DMS153 treated with DMSO at 0.1 percent for 48 hours (cell line): ENCODE measurements at regions not wholly inside any gene's neighbourhood (a gene's known extent, or its start where the extent isn't known, plus 50 kb on each side); places are given as distances from the start of the nearest gene placed in this dataset.

Experiments used
- DNase-seq: peaks from one replicate; lab custom pipeline; 2025; ENCODE audit not compliant: unreplicated experiment; lab: John Stamatoyannopoulos, UW

DNA sequence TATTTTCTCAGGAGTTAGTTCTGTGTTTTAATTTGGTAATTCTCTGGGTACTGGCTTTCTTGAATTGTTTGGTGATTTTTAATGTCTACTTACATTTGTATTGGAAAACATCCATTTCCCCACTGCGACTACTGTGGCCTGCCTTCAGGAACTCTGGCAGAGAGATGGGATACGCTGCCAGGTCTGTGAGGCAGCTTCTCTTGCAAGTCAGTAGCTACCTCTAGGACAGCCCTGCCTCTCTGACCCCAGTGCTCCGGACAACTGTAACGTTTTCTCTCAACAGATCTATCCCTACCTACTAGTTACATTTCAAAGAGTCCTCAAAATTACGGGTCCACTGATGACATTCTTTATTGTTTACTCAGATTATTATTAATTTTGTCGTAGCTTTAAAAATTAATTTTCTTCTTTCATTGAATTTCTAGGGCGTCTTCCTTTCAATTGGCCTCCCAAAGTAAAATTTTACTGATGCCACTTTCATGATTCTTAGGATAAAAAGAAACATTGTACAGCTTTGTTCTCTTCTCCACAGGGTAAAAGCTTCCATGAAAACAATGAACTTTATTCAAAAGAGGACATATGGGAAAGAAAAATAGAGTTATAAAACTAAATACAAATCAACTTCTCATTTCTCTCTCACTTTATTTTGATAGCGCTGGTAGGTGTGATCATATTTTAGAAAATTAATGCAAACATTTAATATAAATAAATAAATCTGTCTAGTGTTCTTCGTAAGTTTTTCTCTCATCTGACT, 123.2 kb upstream of the GOLGA8J start:
- DNase-seq: no peak

DNA sequence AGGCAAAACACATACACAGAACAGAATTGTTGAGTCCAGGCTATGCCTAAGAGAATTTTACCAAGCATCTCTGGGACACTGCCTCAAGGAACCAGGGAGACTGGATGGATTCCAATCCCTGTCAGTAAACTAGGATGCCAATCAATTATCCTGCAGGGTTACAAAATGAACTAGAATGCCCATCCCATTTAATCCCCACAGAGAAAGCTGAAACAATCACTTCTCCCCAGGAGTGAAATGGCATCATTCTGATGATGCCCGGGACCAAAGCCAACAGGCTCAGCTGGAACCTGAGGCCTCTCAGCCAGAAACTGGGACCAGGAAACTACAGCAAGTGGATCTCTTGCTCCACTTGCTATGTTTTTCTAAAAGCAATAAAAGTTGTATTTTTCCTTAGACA, 130.0 kb upstream of the TJP1 start:
- DNase-seq: no peak

DNA sequence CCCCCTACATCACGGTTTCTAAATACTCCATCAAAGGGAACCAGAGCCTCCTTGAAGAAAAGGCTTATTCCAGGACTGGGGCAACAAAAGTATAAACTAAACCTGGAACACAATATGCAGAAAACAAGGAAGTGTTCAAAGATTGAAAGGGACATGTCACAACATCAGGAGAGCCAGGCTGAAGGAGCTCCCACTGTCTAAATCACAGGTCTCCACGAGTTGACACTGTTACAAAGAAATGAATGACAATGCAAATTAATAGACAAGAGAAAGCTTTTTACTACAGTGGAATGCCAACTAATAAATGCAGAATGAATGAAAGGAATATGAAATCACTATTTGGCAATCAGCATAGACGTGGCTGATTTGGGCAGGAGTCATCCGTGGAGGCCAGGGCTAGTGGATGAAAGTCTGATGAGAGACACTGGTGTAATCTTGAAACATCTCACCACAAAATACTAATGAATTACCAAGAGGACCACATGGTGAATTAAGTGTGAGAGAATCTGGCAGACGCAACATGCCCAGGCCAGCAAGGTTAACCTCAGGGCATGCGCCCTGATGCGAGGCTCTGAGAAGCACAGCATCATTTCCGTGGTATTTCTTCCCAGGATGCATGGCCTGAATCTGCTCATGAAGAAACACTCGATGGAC, 123.8 kb upstream of the TJP1 start:
- DNase-seq: no peak

DNA sequence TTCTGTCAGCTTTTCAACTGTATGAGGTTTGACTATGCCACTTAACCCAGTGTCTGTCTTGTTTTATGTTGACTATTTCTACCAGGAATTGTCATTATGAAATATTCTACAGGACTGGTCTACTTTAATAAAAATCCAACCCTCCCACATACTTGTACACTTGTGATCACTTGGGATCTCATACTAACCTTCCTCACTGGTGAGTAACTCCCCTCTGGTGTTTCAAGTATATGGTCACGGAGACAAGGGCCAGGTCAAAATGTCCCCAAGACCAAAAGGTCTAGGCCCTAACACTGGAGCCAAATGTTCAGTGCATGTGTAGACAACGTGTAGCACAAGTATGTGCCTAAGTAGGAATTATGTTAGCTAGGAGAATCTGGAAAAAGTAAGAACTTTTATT, 122.7 kb upstream of the TJP1 start:
- no peak for DNase-seq

DNA sequence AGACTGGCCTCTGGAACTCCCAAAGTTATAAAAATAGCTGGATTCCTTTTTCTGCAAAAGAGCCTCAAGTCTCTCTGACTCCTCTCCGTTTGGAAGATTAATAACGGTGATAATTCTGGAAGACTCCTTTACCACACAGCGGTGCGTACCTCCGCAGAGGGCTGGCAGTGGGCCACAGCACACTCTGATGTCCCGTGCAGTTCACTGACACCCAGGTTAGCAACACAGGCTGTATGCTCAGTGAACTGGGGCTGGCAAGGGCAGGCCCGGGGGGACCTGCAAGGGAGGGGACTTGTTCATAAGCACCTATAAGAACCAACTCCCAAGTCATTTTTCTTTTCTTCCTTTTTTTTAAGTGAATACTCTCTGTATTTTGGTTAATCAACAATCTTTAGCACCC, 120.3 kb upstream of the TJP1 start:
- DNase-seq: no peak

DNA sequence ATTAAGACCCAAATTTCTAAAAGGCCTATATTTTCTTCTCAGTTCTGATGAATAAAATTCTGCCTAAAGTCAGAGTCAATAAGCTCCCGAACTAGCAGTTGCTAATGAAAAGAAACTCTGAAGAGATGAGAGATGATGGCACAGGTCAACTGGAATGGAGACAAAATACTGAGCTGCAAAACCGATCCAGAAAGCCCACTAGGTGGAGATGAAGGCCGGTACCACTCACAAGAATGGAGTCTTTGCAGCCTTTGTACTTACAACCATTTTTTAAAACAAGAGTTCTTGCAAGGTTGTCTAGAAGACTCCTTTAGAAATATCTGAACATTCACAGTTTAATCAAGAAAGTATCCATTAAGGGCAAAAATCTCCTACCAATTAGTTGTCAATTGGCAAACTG, 119.9 kb upstream of the TJP1 start:
- DNase-seq: no peak

DNA sequence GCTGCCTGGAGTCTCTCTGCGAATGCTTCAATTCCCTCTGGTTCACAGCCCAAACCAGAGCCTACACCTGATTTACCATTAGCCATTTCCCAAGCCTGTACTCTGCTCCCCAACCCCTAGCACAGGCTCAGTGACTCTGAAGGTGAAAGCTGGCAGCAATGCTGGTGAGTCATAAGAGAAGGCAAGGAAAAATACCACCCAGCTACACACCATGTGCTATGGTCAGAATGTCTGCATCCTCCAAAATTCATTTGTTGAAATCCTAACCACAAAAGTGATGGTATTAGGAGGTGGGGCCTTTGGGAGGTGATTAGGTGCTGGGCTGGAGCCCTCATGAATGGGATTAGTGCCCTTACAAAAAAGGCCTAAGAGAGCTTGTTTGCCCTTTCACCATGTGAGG, 117.1 kb upstream of the TJP1 start:
- no peak for DNase-seq

DNA sequence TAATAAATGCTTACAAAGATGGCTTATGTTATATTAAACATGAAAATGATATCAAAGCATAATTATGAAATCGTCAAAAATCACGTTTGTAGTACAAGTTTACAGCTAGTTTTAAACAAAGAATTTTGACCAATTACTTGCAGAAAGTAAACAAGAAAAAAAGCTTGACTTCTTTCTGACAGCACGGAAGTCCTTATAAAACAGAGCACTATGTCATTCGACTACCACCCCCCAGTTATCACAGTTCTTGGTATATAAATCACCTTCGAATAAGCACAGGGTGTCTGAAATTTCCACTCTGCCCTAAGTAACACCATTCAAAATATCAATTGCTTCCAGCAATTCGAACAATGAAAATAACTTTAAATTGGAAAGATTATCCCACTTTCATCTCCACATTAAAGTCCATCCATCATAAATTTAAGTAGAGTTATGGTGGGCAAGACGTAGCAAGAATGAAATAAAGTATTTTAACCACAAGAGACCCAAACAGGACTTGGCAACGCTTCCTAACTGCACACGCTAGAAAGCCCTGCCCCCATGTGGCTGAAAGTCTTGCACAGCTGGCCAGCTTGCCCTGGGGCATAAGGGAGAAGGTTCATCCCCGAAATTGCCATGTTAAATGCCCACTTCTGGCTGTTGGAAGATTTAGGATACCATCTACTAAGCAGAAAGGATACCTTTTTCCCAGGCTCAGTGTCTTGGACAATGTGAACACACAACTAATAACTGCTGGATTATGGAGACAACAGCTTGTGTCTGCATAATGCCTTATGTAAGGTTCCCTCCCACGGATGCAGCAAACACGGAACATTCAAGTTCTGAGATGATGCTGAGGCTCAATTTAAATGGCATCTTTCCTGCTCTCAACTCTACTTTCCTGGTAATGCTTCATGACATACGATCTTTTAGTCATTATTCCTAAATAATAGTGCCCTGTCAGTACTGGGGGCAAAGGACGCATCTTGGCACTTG, 116.4 kb upstream of the TJP1 start:
- DNase-seq: no peak

DNA sequence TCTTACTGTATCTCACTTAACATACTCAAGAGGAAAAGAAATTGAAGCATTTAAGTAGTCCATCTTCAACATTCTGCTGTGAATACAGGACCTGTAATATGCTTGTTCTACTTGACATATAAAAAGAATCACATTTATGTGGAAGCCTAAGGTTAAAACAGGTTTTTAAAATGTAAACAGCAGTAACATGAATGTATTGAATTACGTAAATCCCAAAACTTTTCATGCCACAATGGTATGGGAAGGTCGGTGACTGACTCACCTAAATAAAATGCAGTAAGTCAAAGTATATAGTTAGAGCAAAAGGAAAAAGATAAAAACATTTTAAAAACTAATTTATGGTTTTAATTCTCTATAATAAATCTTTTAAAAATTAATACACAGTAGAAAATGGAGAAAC, 115.7 kb upstream of the TJP1 start:
- no peak for DNase-seq

DNA sequence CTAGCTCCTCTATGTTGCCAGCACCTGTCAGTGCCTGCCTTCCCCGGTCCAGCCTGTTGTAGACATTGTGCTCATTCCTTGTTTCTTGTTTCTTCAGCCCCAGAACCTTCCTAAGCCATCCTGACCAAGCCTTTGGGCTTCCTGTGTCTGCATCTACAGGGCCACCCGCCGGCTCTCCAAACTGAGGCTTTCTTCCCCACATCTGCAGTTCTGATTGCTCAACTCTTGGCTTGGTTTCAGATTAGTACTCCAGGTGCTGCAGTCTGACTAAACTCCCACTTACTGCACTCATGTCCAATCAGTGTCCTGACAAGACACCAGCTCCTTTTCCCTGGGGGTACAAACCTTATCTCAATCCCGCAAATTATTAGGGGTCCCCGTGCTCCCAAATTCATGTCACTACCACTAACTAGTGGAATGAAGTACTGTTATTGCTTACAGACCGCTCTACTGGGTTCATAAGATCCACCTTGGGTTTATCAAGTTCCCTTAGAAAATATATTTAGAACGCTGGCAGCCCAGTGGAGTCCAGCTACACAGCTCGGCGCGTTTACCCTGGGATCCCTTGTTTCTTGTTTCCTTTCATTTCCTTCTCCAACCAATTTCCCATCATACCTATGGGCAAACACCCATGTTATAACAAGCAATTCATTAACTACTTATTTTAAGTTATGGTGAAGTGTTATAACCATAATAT, 114.2 kb upstream of the TJP1 start:
- no peak for DNase-seq

DNA sequence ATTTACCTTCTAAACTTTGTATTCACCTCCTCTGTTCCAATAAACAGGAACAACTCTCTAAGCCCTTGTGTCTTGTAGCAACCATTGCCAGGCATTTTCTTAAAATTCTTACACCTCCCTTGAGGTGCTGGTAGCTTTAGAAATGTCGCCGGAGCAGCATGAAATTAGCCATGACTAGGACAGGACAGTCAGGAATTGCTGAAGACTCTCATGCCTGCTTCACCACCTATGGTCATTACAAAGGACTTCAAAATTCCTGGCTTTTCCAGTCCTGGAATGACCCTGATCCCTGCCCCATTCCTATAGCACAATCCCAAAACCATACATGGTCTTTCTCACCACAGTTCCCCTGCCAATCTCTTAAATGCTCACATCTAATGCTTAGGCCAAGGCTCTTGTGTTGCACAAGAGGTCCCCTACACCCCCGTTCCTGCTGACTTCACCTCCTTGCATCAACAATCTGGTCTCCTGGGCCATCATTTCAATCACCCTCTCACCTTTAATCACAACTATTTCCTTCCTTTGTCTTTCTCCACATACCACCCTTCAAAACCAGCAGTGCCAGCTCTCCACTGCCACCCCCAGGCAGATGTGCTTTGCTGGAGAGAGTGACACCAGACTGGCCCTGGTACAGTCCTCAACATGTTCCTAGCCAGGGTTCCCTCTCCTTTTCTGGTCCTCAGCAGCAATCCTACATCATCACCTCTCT, 113.2 kb upstream of the TJP1 start:
- no peak for DNase-seq

DNA sequence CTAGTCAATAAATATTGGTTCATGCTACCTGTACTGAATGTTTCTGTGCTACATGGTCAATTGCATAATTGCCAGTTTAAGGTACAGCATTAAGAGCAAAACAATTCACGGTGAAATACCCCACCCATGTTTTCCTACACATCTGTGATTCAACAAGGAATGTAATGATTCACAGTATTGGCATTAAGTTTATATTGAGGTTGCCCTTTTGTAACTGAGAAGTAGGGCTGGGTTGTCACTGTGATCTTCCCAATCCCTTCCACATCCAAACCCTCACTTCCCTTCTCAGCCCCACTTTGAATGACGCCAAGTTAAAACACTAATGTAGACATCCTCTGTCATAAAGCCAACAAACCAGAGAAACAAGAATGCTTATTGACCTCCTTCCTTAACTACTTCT, 112.0 kb upstream of the TJP1 start:
- no peak for DNase-seq

DNA sequence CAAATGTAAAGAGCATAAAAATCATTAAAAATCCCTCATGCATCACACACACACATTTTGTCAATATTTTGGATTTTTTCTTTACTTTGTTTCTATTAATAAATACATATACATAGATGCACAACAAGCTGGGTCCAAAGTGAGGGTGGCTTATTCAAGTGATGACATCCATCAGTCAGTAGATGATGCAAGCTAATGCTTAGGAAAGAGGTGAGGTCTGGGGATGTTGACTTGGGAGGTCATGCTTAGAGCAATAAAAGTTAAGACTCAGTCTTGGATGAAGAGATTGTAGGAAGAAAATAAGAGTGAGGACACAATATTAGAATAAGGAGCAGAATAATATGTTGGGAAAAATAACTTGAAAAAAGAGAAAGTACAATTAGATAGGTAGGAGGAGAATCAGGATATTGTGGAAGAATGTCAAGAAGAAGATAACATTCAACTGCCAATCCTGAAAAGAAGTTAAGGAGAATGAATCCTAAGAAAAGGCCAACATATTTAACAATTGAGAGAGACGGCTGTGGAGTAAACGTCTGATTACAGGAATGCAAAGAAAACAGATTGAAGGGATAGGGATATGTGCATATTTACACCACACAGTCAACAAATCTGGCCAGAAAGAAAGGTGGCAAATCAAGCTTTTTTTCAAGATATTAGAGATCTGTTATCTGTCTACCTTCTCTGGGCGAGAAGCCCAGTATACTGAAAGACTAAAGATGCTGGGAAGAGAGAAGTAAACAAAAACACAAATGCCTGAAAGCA, 111.0 kb upstream of the TJP1 start:
- DNase-seq: no peak

DNA sequence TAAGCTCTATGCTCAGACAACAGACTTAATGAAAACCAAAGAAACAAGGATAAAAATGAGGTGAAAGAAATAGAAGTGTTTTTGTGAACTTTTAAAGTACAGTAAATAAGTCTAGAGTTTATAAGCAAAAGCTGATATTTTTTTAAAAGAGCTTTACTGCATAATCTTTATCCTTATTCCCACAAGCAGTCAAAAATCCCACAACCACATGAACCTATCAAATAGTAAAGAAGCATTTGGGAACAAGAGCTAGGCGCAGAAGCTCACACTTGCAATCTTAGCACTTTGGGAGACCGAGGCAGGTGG, 103.8 kb upstream of the TJP1 start:
- DNase-seq: no peak

DNA sequence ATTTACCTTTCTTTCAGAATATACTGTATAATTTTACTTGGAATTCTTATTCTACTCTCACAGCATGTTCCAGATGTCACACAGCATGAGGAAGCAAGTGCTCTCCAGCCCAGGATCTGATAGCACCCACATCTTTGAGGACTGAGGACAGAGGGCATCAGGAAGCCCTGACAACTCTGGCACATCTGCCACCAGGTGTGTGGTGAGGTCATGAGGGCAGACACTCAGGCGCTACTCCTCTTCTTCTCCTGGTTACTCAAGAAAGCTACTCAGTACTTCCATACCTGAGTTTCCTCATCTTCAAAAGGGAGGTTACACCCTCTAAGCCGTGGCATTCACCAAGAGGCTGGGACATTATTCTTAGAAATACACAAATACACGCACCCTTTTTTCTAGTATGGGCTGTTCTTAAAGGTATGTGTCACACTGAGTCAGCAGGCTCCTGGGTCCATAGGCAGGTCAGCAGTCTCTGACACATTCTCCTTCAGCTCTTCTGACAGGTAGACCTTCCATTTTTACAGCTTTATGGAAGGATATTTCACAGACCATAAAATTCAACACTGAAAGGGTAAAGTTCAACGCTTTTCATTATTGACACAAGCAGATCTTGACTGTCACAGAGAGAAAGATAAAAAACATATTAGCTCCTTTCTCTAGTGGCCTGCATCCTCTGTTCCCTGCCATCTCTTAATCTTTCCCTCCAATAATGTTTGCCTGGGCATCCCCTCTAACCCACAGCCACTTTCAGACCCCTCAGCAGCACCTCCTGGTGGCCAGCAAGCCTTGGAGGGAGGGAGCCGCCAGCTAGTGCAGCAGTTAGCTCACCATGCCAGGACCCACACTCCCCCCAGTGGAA, 103.2 kb upstream of the TJP1 start:
- DNase-seq: peak; percentile 2

DNA sequence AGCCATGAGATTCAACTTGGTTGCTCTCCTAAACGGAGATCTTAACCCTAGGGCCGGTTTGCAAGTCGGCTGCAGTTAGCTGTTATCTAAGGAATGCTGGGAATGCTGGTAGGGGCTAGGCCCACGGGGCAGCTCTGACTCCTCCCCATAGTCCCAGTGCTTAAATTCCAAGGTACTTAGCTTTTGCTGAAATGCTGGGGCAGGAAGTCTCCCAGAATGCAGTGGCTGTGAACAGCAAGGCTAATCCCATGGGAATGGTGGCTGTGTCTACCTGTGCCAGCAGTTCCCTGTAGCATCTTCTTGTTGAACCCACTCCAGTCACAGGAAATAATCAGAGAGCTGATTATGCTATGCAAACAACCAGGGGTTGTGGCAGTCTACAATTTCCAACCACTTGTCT, 102.5 kb upstream of the TJP1 start:
- DNase-seq: peak; percentile 17

DNA sequence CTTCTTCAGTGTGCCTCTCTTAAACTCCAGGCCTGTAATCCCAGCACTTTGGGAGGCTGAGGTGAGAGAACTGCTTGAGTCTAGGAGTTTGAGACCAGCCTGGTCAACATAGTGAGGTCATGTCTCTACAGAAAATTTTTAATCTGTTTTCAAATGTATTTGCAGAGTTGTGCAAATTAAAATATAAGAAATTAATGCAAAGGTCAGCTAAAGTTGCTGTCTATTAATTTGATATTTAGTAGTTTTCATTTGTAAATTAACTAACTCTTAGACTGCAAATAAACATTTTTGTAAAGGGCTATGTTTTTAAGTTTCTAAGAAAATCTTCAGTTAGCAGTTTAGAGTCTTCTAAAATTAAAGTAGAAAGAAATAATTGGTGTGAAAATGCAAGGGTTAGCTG, 99.9 kb upstream of the TJP1 start:
- no peak for DNase-seq

DNA sequence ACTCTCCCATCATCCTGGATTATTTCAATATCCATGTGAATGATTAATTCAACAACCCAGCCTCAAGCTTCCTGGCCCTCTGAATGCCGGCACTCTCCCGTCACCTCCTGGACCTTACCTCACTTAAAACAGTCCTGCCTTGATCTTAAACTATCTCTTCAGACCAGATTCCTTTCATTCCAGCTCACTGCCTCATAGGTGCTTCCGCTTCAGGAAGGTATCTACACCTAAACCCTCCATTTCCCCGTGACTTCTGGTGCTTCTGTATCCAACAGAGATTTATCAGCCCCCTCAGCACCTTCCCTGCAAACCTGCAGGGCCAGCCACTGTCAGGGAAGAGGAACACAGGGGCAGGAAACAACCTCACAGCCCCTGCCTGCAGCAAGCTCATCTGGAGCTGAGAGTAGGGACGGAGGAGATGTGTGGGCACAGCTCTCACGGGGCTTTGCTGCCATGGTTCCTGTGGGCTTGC, 98.9 kb upstream of the TJP1 start:
- no peak for DNase-seq

DNA sequence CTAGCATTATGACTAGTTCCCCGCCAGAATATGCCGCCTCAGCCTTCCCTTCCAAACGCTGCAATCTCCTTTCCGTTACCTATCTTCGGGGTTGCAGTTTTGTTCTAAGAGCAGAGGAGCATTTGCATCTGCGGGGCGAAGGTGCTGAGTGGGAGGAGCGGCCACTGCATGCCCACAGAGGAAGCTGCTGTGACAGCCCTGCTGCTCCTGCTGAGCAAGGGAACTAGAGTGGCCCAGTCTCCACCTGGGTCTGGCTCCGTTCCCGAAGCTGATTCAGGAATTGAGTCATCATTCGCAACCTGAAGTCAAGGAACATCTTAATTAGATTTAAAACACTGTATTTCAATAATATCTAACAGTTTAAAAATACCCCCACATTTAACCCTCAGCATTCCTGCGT, 98.2 kb upstream of the TJP1 start:
- DNase-seq: no peak
